Neuronal stem cell (in vitro differentiated cells): ENCODE measurements at regions not wholly inside any gene's neighbourhood (a gene's known extent, or its start where the extent isn't known, plus 50 kb on each side); places are given as distances from the start of the nearest gene placed in this dataset.
A peak's percentile ranks its signal among the peaks of the same experiment; 100 is the strongest.

Experiments used
- DNase-seq: peaks from one replicate; pipeline ENCODE4 v3.0.0-alpha.2; 2013; ENCODE audit warnings: low spot score
- H2AFZ ChIP-seq: one replicate; pipeline ENCODE4 v1.6.1; 2013; ENCODE audit warnings: mild to moderate bottlenecking, low read length, inconsistent platforms
- H2AK5ac ChIP-seq: 2 replicates; pipeline ENCODE4 v1.6.1; 2013; ENCODE audit warnings: low read depth, mild to moderate bottlenecking, inconsistent platforms, low read length, moderate library complexity, mixed read lengths
- H2BK120ac ChIP-seq: 2 replicates; pipeline ENCODE4 v1.6.1; 2013; ENCODE audit warnings: low read depth, mild to moderate bottlenecking, inconsistent platforms, low read length, moderate library complexity, mixed read lengths
- H2BK12ac ChIP-seq: one replicate; pipeline ENCODE4 v1.6.1; 2013; ENCODE audit warnings: low read length, inconsistent platforms
- H2BK15ac ChIP-seq: 2 replicates; pipeline ENCODE4 v1.6.1; 2013; ENCODE audit warnings: mild to moderate bottlenecking, low read length, inconsistent platforms, mixed read lengths
- H2BK5ac ChIP-seq: one replicate; pipeline ENCODE4 v1.6.1; 2013; ENCODE audit warnings: inconsistent platforms, mild to moderate bottlenecking, low read length, moderate library complexity
- H3K14ac ChIP-seq: one replicate; pipeline ENCODE4 v1.6.1; 2013; ENCODE audit warnings: low read length, inconsistent platforms
- H3K18ac ChIP-seq: 2 replicates; pipeline ENCODE4 v1.6.1; 2013; ENCODE audit warnings: low read length, inconsistent platforms
- H3K23ac ChIP-seq: 2 replicates; pipeline ENCODE4 v1.6.1; 2013; ENCODE audit warnings: low read depth, mild to moderate bottlenecking, mixed read lengths, low read length, inconsistent platforms; ENCODE audit not compliant: poor library complexity
- H3K27ac ChIP-seq: replicated peaks from 3 replicates; pipeline ENCODE4 v1.5.1; 2013; ENCODE audit warnings: low read length, inconsistent platforms
- H3K27me3 ChIP-seq, 3 experiments: 2 replicates each; pipeline ENCODE4 v1.6.1; 2013; ENCODE audit warnings: low read length in 3 of 3, mild to moderate bottlenecking in 2 of 3, inconsistent platforms in 1 of 3, low read depth in 1 of 3, mixed read lengths in 1 of 3, moderate library complexity in 1 of 3; ENCODE audit not compliant: control insufficient read depth in 3 of 3, insufficient read depth in 3 of 3
- H3K36me3 ChIP-seq, 2 donors: replicated peaks in 1 of 2; 2 replicates each; pipeline ENCODE4 v1.6.1; 2013; ENCODE audit warnings: low read length in 2 of 2; ENCODE audit not compliant: control insufficient read depth in 2 of 2, insufficient read depth in 2 of 2
- H3K4ac ChIP-seq: 2 replicates; pipeline ENCODE4 v1.6.1; 2013; ENCODE audit warnings: inconsistent platforms, mild to moderate bottlenecking, low read length, moderate library complexity
- H3K4me1 ChIP-seq, 2 donors: 1 replicate in 1 of 2; 2 replicates in 1 of 2; pipeline ENCODE4 v1.6.1; 2013; ENCODE audit warnings: low read length in 2 of 2, low read depth in 1 of 2; ENCODE audit not compliant: control insufficient read depth in 2 of 2, insufficient read depth in 1 of 2
- H3K4me2 ChIP-seq: one replicate; pipeline ENCODE4 v1.6.1; 2013; ENCODE audit warnings: mild to moderate bottlenecking, low read length, inconsistent platforms; ENCODE audit not compliant: insufficient read depth, poor library complexity, severe bottlenecking
- H3K4me3 ChIP-seq, 2 donors: 2 replicates each; pipeline ENCODE4 v1.5.1; 2013; ENCODE audit warnings: low read length in 2 of 2, mild to moderate bottlenecking in 2 of 2, inconsistent platforms in 1 of 2, moderate library complexity in 1 of 2
- H3K79me1 ChIP-seq: one replicate; pipeline ENCODE4 v1.6.1; 2013; ENCODE audit warnings: low read depth, mild to moderate bottlenecking, inconsistent platforms, low read length, moderate library complexity
- H3K9ac ChIP-seq: one replicate; pipeline ENCODE4 v1.6.1; 2013; ENCODE audit warnings: mild to moderate bottlenecking, low read depth, low read length, inconsistent platforms; ENCODE audit not compliant: poor library complexity
- H3K9me3 ChIP-seq, 2 donors: replicated peaks in 1 of 2; 2 replicates each; pipeline versions ENCODE3 to v1.6.1; 2013; ENCODE audit warnings: low read length in 2 of 2, mild to moderate bottlenecking in 2 of 2, inconsistent platforms in 1 of 2, low read depth in 1 of 2, mixed read lengths in 1 of 2, moderate library complexity in 1 of 2; ENCODE audit not compliant: control insufficient read depth in 2 of 2, insufficient read depth in 1 of 2
- H4K8ac ChIP-seq: one replicate; pipeline ENCODE4 v1.6.1; 2013; ENCODE audit warnings: low read depth, mild to moderate bottlenecking, inconsistent platforms, low read length, moderate library complexity
- H4K91ac ChIP-seq: one replicate; pipeline ENCODE4 v1.6.1; 2013; ENCODE audit warnings: low read length, low read depth, mild to moderate bottlenecking, inconsistent platforms; ENCODE audit not compliant: poor library complexity
- WGBS, 2 donors: extraction: QIAGEN DNeasy Blood & Tissue Kit; methylation state at CpG; one replicate each; pipeline ENCODE4 v1.1.7; 2013; ENCODE audit warnings: missing lambda C conversion rate in 2 of 2, mixed read lengths in 1 of 2; ENCODE audit not compliant: insufficient read length in 2 of 2, insufficient replicate concordance in 1 of 2; ENCODE audit errors: extremely low coverage in 2 of 2; 5-methylcytosine and 5-hydroxymethylcytosine counted together

DNA sequence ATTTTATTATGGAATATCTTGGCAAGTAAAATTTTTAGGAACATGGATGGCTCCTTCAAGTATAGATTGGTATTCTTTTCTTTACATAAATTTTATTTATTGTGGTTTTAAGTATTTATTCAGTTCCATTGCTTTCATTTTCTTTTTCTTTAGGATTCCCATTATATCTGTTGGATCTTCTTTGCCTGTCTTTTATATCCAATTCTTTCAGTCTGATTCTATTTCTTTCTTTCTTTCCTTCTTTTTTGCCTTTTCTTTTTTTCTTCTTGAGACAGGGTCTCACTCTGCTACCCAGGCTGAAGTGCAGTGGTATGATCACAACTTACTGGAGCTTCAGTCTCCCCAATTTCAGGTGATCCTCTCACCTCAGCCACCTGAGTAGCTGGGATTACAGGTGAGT, 74.2 kb upstream of the GLI3 start:
- Histone ChIP-seq H4K91ac (no peak overlapping the region), H2BK12ac (no peak overlapping the region), H3K23ac (no peak overlapping the region), H2AFZ (no peak overlapping the region), H2BK120ac (no peak overlapping the region), H2AK5ac (no peak overlapping the region), H3K4me2 (no peak overlapping the region), H3K36me3 (no peaks in the 10 kb centered on the region), H3K14ac (no peak overlapping the region), H3K9ac (no peak overlapping the region), H2BK15ac (no peak overlapping the region), H3K27ac (no peak overlapping the region), H3K9me3 (peaks cover 0 to 15% of the 10 kb centered on the region in 2 donors), H3K4ac (no peak overlapping the region), H3K18ac (no peak overlapping the region), H3K4me3 (no peak overlapping the region), H4K8ac (no peak overlapping the region), H2BK5ac (no peak overlapping the region), H3K4me1 (peaks cover 5 to 12% of the 10 kb centered on the region in 2 donors), H3K27me3 (no peaks in the 10 kb centered on the region), H3K79me1 (no peaks in the 10 kb centered on the region)
- no peak for DNase-seq

DNA sequence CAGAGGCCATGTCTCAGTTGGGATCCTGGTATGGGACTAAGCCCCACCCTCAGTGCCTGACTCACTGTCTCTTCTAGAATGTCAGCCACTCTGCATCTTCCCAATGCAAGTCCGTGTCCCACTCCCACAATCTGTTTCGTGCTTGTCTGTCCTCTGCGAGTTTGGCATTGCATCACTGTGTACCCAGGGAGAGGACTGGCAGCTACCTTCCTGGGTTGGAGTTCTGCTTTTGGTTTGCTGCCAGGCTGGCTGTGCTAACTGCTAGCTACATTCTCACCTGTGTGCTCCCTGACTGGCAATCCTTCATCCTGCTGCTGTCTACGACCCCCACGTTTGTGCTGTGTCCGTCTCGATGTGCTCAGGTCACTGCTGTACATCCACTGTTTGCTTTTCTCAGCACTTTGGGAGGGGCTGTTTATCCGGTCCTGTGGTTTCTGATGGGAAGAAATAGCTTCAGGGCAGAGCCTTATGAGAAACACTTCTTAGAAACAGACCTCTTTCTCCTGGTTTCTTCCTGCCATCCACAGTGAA, 56.0 kb upstream of the GLI3 start:
- H2BK15ac ChIP-seq, result no peak overlapping the region
- H2AK5ac ChIP-seq, result no peak overlapping the region
- no peak overlapping the region for H3K4ac ChIP-seq
- H2BK12ac ChIP-seq, result no peak overlapping the region
- H4K91ac ChIP-seq, result no peak overlapping the region
- no CpG with 5 or more reads among the region's 8 CpGs for WGBS, 2 donors
- no peaks in the 10 kb centered on the region for H3K4me1 ChIP-seq
- no peak overlapping the region for H3K27ac ChIP-seq
- peak overlapping the region; percentile 19 for H4K8ac ChIP-seq
- no peak overlapping the region for H3K4me3 ChIP-seq
- no peaks in the 10 kb centered on the region for H3K79me1 ChIP-seq
- H3K18ac ChIP-seq, result peak overlapping the region; percentile 38
- no peak overlapping the region for H3K4me2 ChIP-seq
- H3K9me3 ChIP-seq, result no peaks in the 10 kb centered on the region
- no peak for DNase-seq
- no peak overlapping the region for H2BK120ac ChIP-seq
- no peaks in the 10 kb centered on the region for H3K36me3 ChIP-seq
- H2AFZ ChIP-seq, result peak overlapping the region; percentile 20
- peak overlapping the region; percentile 6 for H3K23ac ChIP-seq
- no peak overlapping the region for H2BK5ac ChIP-seq
- H3K9ac ChIP-seq, result peak overlapping the region; percentile 5
- peak overlapping the region; percentile 2 for H3K14ac ChIP-seq
- no peaks in the 10 kb centered on the region for H3K27me3 ChIP-seq

DNA sequence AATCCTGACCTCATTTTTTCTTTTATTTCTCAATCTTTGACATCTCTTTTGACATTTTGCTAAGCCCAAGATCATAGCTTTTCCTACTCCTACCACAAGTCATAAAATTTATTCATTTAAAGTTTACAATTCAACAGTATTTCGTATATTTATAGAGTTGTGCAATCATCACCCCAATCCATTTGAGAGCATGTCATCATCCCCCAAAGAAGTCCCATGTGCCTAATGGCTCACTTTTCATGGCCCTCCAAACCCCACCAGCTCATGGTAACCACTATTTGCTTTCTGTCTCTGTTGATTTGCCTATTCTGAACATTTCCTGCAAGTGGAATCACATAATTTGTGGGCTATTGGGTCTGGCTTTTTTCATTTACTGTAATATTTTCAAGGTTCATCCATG, 52.5 kb upstream of the GLI3 start:
- no CpG with 5 or more reads among the region's 1 CpG for WGBS, 2 donors
- H2AK5ac ChIP-seq, result no peak overlapping the region

More for the DNA sequence above, 52.5 kb upstream of the GLI3 start:
- Histone ChIP-seq H3K23ac (no peak overlapping the region), H3K9me3 (no peaks in the 10 kb centered on the region), H3K4me3 (no peak overlapping the region), H2BK120ac (no peak overlapping the region), H3K4ac (no peak overlapping the region), H3K4me2 (no peak overlapping the region), H3K27me3 (no peaks in the 10 kb centered on the region), H3K9ac (no peak overlapping the region), H3K4me1 (no peaks in the 10 kb centered on the region), H2BK12ac (no peak overlapping the region), H3K27ac (no peak overlapping the region), H2BK5ac (no peak overlapping the region), H3K36me3 (no peaks in the 10 kb centered on the region), H2BK15ac (no peak overlapping the region), H4K91ac (no peak overlapping the region), H3K14ac (no peak overlapping the region), H4K8ac (no peak overlapping the region), H3K79me1 (no peaks in the 10 kb centered on the region), H3K18ac (no peak overlapping the region), H2AFZ (no peak overlapping the region)
- no peak for DNase-seq
